KMS-11 (cell line): ENCODE measurements at regions not wholly inside any gene's neighbourhood (a gene's known extent, or its start where the extent isn't known, plus 50 kb on each side); places are given as distances from the start of the nearest gene placed in this dataset.

Experiments used
- H2AFZ ChIP-seq: fragments of 200-600 bp; sonication (generic); 2 replicates; pipeline ENCODE4 v1.6.1; 2016; ENCODE audit warnings: antibody characterized with exemption, mixed run types, low read depth
- H3K27ac ChIP-seq: fragments of 200-600 bp; sonication (generic); 2 replicates; pipeline ENCODE4 v1.6.1; 2016; ENCODE audit warnings: mild to moderate bottlenecking, mixed run types
- H3K27me3 ChIP-seq: fragments of 200-600 bp; sonication (generic); 2 replicates; pipeline ENCODE4 v1.6.1; 2017; ENCODE audit warnings: mild to moderate bottlenecking, low read depth, mixed run types, moderate library complexity; ENCODE audit not compliant: insufficient read depth
- H3K36me3 ChIP-seq: fragments of 200-600 bp; sonication (generic); 2 replicates; pipeline ENCODE4 v1.6.1; 2017; ENCODE audit warnings: mild to moderate bottlenecking, mixed run types; ENCODE audit not compliant: insufficient read depth
- H3K4me1 ChIP-seq: fragments of 200-600 bp; sonication (generic); 2 replicates; pipeline ENCODE4 v1.6.1; 2016; ENCODE audit warnings: mild to moderate bottlenecking, low read depth, mixed run types; ENCODE audit not compliant: poor library complexity, severe bottlenecking
- H3K4me2 ChIP-seq: fragments of 200-600 bp; sonication (generic); 2 replicates; pipeline ENCODE4 v1.7.0; 2016; ENCODE audit warnings: mild to moderate bottlenecking, mixed run types
- H3K4me3 ChIP-seq: fragments of 200-600 bp; sonication (generic); IDR thresholded peaks from 2 replicates; pipeline ENCODE4 v1.6.1; 2017; ENCODE audit warnings: low read depth, low read length, mixed read lengths; ENCODE audit not compliant: insufficient read depth
- H3K79me2 ChIP-seq: fragments of 200-600 bp; sonication (generic); 2 replicates; pipeline ENCODE4 v1.6.1; 2016; ENCODE audit warnings: low read depth, mixed run types; ENCODE audit not compliant: insufficient read depth
- H3K9ac ChIP-seq: fragments of 200-600 bp; sonication (generic); 2 replicates; pipeline ENCODE4 v1.6.1; 2016; ENCODE audit warnings: mild to moderate bottlenecking, mixed run types
- H4K20me1 ChIP-seq: fragments of 200-600 bp; sonication (generic); 2 replicates; pipeline ENCODE4 v1.6.1; 2016; ENCODE audit warnings: mild to moderate bottlenecking, mixed run types; ENCODE audit not compliant: insufficient read depth
- TF ChIP-seq, protein P1 (sequence below): fragments of 200-600 bp; sonication (generic); conservative IDR thresholded peaks from 2 replicates; pipeline ENCODE4 v1.6.1; 2017; ENCODE audit warnings: low read depth, mild to moderate bottlenecking, antibody characterized with exemption, low read length, moderate library complexity, mixed read lengths

- Histone ChIP-seq H3K79me2 (no peaks in the 10 kb centered on the region), H3K27me3 (no peaks in the 10 kb centered on the region), H3K36me3 (no peaks in the 10 kb centered on the region), H3K4me2 (no peak overlapping the region), H3K4me1 (no peaks in the 10 kb centered on the region), H3K4me3 (no peak overlapping the region), H3K27ac (no peak overlapping the region), H4K20me1 (no peaks in the 10 kb centered on the region), H3K9ac (no peak overlapping the region), H2AFZ (no peak overlapping the region)
- TF ChIP-seq, protein P1, sequence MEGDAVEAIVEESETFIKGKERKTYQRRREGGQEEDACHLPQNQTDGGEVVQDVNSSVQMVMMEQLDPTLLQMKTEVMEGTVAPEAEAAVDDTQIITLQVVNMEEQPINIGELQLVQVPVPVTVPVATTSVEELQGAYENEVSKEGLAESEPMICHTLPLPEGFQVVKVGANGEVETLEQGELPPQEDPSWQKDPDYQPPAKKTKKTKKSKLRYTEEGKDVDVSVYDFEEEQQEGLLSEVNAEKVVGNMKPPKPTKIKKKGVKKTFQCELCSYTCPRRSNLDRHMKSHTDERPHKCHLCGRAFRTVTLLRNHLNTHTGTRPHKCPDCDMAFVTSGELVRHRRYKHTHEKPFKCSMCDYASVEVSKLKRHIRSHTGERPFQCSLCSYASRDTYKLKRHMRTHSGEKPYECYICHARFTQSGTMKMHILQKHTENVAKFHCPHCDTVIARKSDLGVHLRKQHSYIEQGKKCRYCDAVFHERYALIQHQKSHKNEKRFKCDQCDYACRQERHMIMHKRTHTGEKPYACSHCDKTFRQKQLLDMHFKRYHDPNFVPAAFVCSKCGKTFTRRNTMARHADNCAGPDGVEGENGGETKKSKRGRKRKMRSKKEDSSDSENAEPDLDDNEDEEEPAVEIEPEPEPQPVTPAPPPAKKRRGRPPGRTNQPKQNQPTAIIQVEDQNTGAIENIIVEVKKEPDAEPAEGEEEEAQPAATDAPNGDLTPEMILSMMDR, result no peak
Observed at GRCh38 chr10:21100871-21101514, 203.9 kb upstream of the NEBL start.

DNA sequence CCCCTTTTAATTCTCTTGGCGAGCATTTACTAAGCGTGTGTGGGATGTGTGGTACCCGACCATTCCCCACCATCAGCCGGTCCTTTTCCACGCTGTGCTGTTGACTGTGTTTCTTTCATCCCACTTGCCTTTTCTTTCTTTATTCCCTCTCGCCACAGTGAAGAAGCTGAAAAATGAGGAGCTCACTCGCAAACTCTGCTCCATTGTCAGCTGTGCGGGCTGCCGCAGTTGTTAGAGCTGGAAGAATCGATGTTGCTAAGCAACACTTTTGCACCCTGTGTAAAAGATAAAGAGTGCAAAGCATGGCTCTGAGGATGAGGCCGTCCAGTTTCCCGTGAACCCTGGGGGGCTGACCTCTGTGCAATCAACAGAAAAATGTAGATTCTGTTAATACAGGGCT lies 203.1 kb upstream of the NEBL start:
- Histone ChIP-seq H3K79me2 (no peaks in the 10 kb centered on the region), H3K4me1 (no peaks in the 10 kb centered on the region), H3K4me2 (no peak overlapping the region), H3K9ac (no peak overlapping the region), H4K20me1 (no peaks in the 10 kb centered on the region), H3K4me3 (no peak overlapping the region), H3K27ac (no peak overlapping the region), H3K27me3 (no peaks in the 10 kb centered on the region), H2AFZ (no peak overlapping the region), H3K36me3 (no peaks in the 10 kb centered on the region)
- TF ChIP-seq, protein P1, result no peak

- no peaks in the 10 kb centered on the region for H3K79me2 ChIP-seq
- no peaks in the 10 kb centered on the region for H3K36me3 ChIP-seq
- no peak overlapping the region for H3K9ac ChIP-seq
- H3K4me2 ChIP-seq, result no peak overlapping the region
- TF ChIP-seq, protein P1, result no peak
- no peak overlapping the region for H3K27ac ChIP-seq
- H3K27me3 ChIP-seq, result no peaks in the 10 kb centered on the region
- no peak overlapping the region for H2AFZ ChIP-seq
- H3K4me3 ChIP-seq, result no peak overlapping the region
- no peaks in the 10 kb centered on the region for H3K4me1 ChIP-seq
- H4K20me1 ChIP-seq, result no peaks in the 10 kb centered on the region
Observed at GRCh38 chr10:21099291-21100062, 202.4 kb upstream of the NEBL start.

DNA sequence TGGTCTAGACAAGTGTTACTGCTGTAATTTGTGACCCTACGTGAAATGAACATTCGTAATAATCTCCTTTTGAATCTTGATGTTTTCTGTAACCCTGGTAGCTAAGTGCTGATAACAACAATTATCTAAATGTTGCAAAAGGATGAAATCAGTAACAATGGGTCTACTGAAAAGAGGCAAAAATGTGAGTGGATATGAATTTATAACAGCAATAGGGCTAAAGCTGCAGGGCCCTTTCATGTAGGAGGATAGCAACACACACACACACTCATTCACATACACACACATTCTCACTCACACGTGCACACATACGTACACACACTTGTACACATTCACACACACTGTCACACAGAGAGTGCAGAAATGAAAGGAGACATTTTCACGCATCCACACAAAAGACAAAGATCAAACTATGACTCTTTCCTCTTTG lies 200.8 kb upstream of the NEBL start:
- TF ChIP-seq, protein P1, result no peak
- H3K4me2 ChIP-seq, result no peak overlapping the region
- H2AFZ ChIP-seq, result no peak overlapping the region

More for the DNA sequence above, 200.8 kb upstream of the NEBL start:
- Histone ChIP-seq H3K79me2 (no peaks in the 10 kb centered on the region), H3K4me1 (no peaks in the 10 kb centered on the region), H3K27ac (no peak overlapping the region), H3K27me3 (no peaks in the 10 kb centered on the region), H4K20me1 (no peaks in the 10 kb centered on the region), H3K9ac (no peak overlapping the region), H3K4me3 (no peak overlapping the region), H3K36me3 (no peaks in the 10 kb centered on the region)
